Stomach (tissue), 4 donors: ENCODE measurements at regions not wholly inside any gene's neighbourhood (a gene's known extent, or its start where the extent isn't known, plus 50 kb on each side); places are given as distances from the start of the nearest gene placed in this dataset.

ENCODE experiments used
- EP300 ChIP-seq: sonication (generic); formaldehyde crosslinking; IDR thresholded peaks from one replicate; pipeline ENCODE4 v1.6.1; 2017; ENCODE audit warnings: antibody characterized with exemption
- POLR2A ChIP-seq, 4 donors: fragments of 450-650 bp; IDR thresholded peaks; one replicate each; pipeline ENCODE4 v1.6.1; 2016; ENCODE audit warnings: antibody characterized with exemption in 4 of 4, control low read depth in 2 of 4, mild to moderate bottlenecking in 1 of 4, moderate library complexity in 1 of 4
- POLR2AphosphoS5 ChIP-seq, 3 donors: sonication (generic); formaldehyde crosslinking; IDR thresholded peaks; one replicate each; pipeline ENCODE4 v1.6.1; 2016; ENCODE audit warnings: antibody characterized with exemption in 3 of 3
- TF ChIP-seq, protein P1 (sequence below), 7 experiments: fragments of 450-650 bp in 4 of 7; fragments of 200-600 bp in 3 of 7; sonication (generic) in 3 of 7; IDR thresholded peaks; one replicate each; pipeline ENCODE4 v1.5.1; 2016 to 2019; ENCODE audit warnings: antibody characterized with exemption in 7 of 7, control low read depth in 2 of 7, mild to moderate bottlenecking in 1 of 7

DNA sequence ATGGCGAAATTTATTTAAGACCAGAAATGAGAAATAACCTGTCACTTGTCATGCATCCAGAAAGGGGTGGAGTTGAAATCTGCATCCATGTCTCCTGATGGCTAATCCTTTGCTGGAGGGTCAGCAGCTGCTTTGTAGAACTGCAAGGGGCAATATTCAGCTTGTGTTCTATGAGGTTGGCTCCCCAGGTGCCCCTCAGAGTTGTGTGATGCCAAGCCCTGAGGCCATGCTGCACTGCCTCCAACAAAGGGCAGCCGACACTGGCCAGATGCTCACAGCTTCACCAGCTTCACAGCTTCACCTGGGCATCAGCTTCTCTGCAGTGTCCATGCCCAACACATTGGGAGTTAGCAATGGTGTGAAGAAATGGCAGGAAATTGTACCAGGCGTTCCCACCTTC, 64.0 kb upstream of the TMEM72 start:
- TF ChIP-seq EP300, result no peak
- TF ChIP-seq POLR2A (IDR thresholded peaks at IDR 0.05), result no peak
- TF ChIP-seq, protein P1, sequence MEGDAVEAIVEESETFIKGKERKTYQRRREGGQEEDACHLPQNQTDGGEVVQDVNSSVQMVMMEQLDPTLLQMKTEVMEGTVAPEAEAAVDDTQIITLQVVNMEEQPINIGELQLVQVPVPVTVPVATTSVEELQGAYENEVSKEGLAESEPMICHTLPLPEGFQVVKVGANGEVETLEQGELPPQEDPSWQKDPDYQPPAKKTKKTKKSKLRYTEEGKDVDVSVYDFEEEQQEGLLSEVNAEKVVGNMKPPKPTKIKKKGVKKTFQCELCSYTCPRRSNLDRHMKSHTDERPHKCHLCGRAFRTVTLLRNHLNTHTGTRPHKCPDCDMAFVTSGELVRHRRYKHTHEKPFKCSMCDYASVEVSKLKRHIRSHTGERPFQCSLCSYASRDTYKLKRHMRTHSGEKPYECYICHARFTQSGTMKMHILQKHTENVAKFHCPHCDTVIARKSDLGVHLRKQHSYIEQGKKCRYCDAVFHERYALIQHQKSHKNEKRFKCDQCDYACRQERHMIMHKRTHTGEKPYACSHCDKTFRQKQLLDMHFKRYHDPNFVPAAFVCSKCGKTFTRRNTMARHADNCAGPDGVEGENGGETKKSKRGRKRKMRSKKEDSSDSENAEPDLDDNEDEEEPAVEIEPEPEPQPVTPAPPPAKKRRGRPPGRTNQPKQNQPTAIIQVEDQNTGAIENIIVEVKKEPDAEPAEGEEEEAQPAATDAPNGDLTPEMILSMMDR (IDR thresholded peaks at IDR 0.05), result no peak
- TF ChIP-seq POLR2AphosphoS5 (IDR thresholded peaks at IDR 0.05), result no peak
